ENCODE measurements at regions not wholly inside any gene's neighbourhood (a gene's known extent, or its start where the extent isn't known, plus 50 kb on each side); places are given as distances from the start of the nearest gene placed in this dataset.
"Not testable (repeated sequence)": the region's sequence is repeated elsewhere in the genome, so short reads cannot be mapped to it uniquely, and the experiment has no call there.

DNA sequence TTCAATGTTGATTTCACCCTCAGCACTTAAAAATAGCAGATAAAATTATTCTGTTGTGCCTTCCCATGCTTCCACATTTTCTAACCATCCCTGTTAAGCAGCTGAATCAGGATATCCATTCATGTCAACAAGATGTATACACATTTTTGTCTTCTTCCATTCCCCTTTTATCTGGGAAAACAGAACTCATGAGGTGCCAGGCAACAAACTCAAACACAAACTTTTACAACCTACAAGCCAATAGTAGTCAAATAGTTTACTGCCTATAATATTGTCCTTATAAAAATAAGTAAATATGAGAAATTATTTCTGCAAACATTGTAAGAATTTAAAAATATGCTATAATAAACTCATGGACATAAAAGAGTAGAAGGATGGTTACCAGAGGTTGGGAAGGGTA, 1569.8 kb downstream of the REEP3 start:
- no peak for DNase-seq (ENCODE audit: low read depth in 3 of 3, low spot score in 1 of 3)

DNA sequence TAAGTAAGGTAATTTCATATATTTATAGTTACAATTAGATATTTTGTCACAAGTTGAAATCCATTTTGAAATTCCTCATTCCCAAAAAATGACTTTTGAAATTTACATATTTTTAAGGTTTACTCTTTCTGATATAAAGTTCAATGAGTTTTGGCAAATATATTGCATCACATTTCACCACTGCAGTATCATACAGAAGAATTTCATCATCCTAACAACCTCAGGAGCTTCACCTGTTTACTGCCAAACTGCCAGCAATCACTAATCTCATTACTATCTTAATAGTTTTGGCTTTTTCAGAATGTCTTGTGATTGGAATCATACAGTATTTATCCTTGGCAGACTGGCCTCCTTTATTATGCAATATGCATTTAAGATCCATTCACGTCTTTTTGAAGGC, 1578.9 kb downstream of the REEP3 start:
- no peak for DNase-seq (ENCODE audit: low read depth in 3 of 3, low spot score in 1 of 3)

DNA sequence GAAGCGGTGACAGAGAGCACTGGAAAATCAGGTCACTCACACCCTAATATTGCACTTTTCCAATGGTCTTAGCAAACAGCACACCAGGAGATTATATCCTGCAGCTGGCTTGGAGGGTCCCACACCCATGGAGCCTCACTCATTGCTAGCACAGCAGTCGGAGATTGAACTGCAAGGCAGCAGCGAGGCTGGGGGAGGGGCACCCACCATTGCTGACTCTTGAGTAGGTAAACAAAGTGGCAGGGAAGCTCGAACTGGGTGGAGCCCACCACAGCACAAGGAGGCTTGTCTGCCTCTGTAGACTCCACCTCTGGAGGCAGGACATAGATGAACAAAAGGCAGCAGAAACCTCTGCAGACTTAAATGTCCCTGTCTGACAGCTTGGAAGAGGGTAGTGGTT, 1579.7 kb downstream of the REEP3 start:
- DNase-seq (ENCODE audit: low read depth in 3 of 3, low spot score in 1 of 3), result not testable (repeated sequence)

- no peak for DNase-seq (ENCODE audit: low read depth in 3 of 3, low spot score in 1 of 3)
Observed at GRCh38 chr10:65110009-65110408, 1588.8 kb downstream of the REEP3 start.

DNA sequence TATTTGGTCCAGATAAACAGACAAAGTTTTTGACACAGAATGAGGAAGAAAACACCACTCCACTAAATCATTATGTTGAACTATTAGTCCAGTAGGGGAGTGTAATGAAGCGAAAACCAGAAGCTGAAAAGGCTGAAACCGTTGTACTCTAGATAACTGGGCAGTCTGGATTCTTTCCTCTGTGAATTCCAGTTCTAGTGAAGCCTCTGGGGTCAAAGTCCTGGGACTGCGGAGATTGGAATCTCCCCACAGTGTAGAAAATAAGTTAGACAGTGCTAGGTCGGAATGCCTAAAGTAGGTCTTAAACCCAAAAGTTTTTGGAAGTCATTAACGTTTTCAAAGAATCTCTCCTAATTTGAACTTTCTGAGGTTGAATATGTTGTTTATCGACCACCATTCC, 1589.9 kb downstream of the REEP3 start:
- not testable (repeated sequence) for DNase-seq (ENCODE audit: low read depth in 3 of 3, low spot score in 1 of 3)

DNA sequence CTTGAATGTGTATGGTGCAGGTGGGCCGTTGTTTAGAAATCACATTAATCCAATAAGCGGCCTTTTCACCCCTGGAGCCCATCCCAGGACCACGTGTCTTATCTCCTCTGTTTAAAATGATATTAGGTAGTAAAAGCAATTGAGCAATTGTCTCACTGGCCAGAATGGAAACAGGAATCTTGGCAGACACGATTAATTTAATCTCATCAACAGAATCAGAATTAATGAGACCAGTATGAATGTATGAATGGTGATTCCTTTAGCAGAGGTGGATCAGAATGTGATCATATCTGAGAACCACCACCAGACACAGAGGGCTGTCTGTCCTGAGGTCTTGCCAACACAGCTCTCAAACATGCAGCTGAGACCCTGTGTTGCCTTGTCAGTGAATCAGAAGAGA, 1591.4 kb downstream of the REEP3 start:
- DNase-seq (ENCODE audit: low read depth in 3 of 3, low spot score in 1 of 3), result no peak

DNA sequence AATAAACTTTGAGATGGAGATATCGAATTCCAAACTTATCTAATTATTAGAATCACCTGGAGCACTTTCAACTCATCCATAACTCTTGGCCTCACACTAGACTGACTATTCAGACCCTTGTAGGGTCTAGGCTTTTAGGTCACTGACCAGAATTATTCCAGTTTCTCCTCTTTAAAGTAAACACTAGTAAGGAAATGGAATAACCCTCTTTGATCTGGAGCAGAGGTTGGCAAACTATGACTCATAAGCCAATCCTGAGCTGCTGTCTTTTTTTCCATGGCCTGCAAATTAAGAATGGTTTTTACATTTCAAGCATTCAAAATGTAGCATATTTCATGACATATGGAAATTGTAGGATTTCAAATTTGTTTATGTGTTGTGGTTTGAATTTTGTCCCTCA, 1601.9 kb downstream of the REEP3 start:
- no peak for DNase-seq (ENCODE audit: low read depth in 3 of 3, low spot score in 1 of 3)

GRCh38 chr10:65125212-65125611, 1604.0 kb downstream of the REEP3 start:
- no peak for DNase-seq (ENCODE audit: low read depth in 3 of 3, low spot score in 1 of 3)

GRCh38 chr10:65126288-65126687, 1605.1 kb downstream of the REEP3 start:
- no peak for DNase-seq (ENCODE audit: low read depth in 3 of 3, low spot score in 1 of 3)

- DNase-seq (ENCODE audit: low read depth in 3 of 3, low spot score in 1 of 3), result no peak
Observed at GRCh38 chr10:65128277-65128676, 1607.1 kb downstream of the REEP3 start.

- no peak for DNase-seq (ENCODE audit: low read depth in 3 of 3, low spot score in 1 of 3)
Observed at GRCh38 chr10:65130162-65130758, 1609.1 kb downstream of the REEP3 start.

GRCh38 chr10:65133652-65134051, 1612.5 kb downstream of the REEP3 start:
- no peak for DNase-seq (ENCODE audit: low read depth in 3 of 3, low spot score in 1 of 3)

DNA sequence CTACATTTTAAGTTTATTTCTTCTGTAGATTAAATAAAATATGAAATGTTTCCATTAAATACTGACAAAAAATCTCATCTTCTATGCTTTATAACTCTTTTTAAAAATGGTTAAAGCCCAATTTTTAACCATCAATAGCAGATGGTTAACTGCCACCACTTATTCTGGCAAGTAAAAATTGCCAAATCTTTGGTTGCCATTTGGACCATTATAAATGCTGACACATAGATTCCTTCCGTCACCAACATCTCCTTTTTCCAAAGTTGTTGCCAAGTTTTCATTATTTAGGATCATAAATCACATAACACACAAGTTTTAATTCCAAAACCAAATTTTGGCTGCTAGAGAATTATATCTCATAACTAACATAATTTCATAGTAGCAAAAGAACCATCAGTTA, 1614.3 kb downstream of the REEP3 start:
- DNase-seq (ENCODE audit: low read depth in 3 of 3, low spot score in 1 of 3), result no peak

DNA sequence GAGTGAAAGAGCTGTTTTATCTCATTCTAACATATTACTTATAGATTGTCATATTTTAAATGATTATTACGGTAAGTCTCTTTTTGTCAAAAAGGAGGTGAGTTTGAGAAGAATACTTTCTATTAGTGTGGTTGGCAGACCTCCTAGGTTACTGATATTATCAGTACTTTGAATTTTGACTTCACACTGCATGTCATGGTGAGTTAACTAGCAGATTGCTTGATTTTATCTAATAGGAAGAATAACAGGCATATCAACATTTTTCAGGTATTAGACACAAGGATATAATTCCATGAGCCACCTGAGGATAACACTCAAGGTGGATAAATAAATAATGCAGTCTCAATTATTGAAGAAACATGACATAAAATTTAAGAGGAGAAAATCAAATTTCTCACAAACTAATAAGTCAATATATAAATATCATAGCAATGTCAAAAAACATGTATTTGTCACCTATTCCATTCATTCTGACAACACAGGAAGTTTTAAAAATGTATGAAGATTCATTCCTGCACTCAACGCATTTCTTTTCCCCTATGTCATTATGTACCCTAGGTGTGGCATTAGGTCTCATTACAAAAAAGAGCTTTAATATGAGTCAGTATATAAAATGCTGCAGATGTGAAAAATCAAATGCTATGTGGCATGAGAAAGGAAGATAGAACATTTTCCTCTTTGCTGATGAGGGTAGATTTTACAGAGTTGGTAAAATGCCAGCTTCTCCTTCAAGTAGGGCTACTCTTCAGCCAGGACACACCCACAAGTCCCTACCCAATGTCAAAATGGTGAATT, 1621.6 kb downstream of the REEP3 start:
- no peak for DNase-seq (ENCODE audit: low read depth in 3 of 3, low spot score in 1 of 3)

DNA sequence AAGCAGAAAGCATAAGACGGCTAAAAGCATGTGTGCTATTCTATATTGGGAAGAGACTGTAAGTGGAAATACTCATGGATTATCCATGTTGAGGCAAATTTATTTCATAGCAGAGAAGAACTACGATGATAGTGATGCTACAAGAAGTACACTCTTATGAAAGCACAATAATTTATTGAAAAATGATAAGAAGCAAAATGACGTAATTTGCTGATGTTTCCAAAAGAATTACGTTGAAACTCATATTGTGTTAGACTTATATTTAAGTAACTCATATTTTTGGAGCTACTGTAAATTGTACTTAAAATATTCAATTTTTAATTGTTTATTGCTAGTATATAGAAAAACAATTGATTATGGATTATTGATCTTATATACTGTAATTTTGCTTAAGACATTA, 1622.5 kb downstream of the REEP3 start:
- DNase-seq (ENCODE audit: low read depth in 3 of 3, low spot score in 1 of 3), result no peak

DNA sequence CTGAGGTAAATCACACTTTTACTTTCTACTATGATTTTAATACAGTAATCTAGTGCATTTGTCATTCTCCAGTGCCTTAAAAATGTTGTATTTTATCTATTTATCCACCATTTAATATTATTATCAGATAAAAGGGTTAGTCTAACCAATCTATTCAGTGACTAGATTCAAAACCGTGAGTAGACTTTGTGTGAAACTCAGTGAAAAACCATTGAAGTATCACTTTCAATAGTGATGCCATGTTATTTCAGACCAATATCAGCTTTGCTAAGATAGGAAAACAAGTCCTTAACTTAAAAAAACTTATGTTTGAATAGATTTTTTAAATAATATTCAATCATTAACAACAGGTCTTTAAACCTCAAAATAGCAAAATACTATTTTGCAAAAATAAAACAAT, 1628.7 kb downstream of the REEP3 start:
- DNase-seq (ENCODE audit: low read depth in 3 of 3, low spot score in 1 of 3), result no peak

- DNase-seq (ENCODE audit: low read depth in 3 of 3, low spot score in 1 of 3), result no peak
Observed at GRCh38 chr10:65166272-65166671, 1645.1 kb downstream of the REEP3 start.

DNA sequence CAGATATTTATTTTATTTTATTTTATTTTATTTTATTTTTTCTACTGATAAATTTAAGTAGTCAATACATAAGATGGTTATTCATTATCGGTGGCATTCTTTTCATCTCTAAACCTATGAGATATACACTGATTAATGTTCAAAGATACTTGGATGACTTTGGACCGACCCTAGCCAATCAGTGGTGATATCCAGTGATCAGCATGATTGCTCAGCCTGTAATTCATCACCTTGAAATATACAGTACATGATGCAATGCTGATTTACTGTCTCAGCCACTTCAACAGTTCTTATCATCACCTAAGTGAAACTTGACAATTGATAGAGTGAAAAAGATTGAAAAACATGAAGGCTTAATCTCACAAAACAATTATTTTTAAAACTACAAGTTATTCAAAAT, 1651.0 kb downstream of the REEP3 start:
- DNase-seq (ENCODE audit: low read depth in 3 of 3, low spot score in 1 of 3), result no peak

- DNase-seq (ENCODE audit: low read depth in 3 of 3, low spot score in 1 of 3), result no peak
Observed at GRCh38 chr10:65176994-65177393, 1655.8 kb downstream of the REEP3 start.

GRCh38 chr10:65183236-65183635, 1662.0 kb downstream of the REEP3 start:
- no peak for DNase-seq (ENCODE audit: low read depth in 3 of 3, low spot score in 1 of 3)

- not testable (repeated sequence) for DNase-seq (ENCODE audit: low read depth in 3 of 3, low spot score in 1 of 3)
Observed at GRCh38 chr10:65186668-65187067, 1665.5 kb downstream of the REEP3 start.

GRCh38 chr10:65194126-65194525, 1672.9 kb downstream of the REEP3 start:
- no peak for DNase-seq (ENCODE audit: low read depth in 3 of 3, low spot score in 1 of 3)

DNA sequence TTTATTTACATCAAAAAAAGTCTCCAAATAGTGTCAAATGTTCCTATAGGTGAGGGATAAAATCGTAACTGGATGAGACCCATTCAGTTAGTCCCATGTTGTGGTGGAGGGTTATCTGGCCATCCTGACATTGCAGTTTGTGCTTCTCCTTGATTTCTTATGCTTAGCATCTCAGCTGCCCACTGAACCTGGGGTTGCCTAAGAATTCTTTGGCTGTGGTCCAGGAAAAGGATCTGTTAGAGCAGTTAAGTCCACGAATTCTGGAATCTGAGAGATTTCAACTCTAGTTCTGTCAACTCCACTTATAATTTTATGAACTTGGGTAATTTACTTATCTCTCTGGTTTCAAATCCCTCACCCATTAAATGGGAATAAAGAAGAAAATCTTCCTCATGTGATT, 1673.4 kb downstream of the REEP3 start:
- no peak for DNase-seq (ENCODE audit: low read depth in 3 of 3, low spot score in 1 of 3)

Data from stimulated activated CD4-positive, alpha-beta T cell treated with anti-CD3 and anti-CD28 coated beads, TNF-alpha, amount 100 ng/mL, for 1 hour (primary cell).